Liver (tissue), 8 donors: ENCODE measurements at regions not wholly inside any gene's neighbourhood (a gene's known extent, or its start where the extent isn't known, plus 50 kb on each side); places are given as distances from the start of the nearest gene placed in this dataset.

Source experiments
- DNase-seq: peaks from one replicate; pipeline ENCODE4 v3.0.0-alpha.2; 2017; ENCODE audit warnings: low spot score
- H3K27ac ChIP-seq, 2 donors: one replicate each; pipeline ENCODE4 v1.7.0; 2013; ENCODE audit warnings: inconsistent platforms in 2 of 2, low read length in 2 of 2, control low read depth in 1 of 2, low read depth in 1 of 2, mild to moderate bottlenecking in 1 of 2
- H3K27me3 ChIP-seq, 4 donors: one replicate each; pipeline versions ENCODE4 v1.6.1 to v1.7.0; 2013; ENCODE audit warnings: low read length in 3 of 4, inconsistent platforms in 1 of 4, mild to moderate bottlenecking in 1 of 4, moderate library complexity in 1 of 4; ENCODE audit not compliant: control insufficient read depth in 4 of 4, insufficient read depth in 4 of 4
- H3K36me3 ChIP-seq, 4 donors: one replicate each; pipeline versions ENCODE4 v1.6.1 to v1.7.0; 2013; ENCODE audit warnings: low read length in 3 of 4, mild to moderate bottlenecking in 3 of 4, low read depth in 1 of 4, moderate library complexity in 1 of 4; ENCODE audit not compliant: control insufficient read depth in 4 of 4, insufficient read depth in 3 of 4
- H3K4me1 ChIP-seq, 4 donors: one replicate each; pipeline versions ENCODE4 v1.6.1 to v1.7.0; 2013; ENCODE audit warnings: low read length in 3 of 4, mild to moderate bottlenecking in 3 of 4, moderate library complexity in 1 of 4; ENCODE audit not compliant: control insufficient read depth in 4 of 4, insufficient read depth in 4 of 4
- H3K4me3 ChIP-seq, 3 donors: one replicate each; pipeline versions ENCODE4 v1.6.1 to v1.7.0; 2013; ENCODE audit warnings: low read length in 3 of 3, control low read depth in 1 of 3, low read depth in 1 of 3, mild to moderate bottlenecking in 1 of 3
- H3K9ac ChIP-seq, 2 donors: one replicate each; pipeline ENCODE4 v1.7.0; 2013; ENCODE audit warnings: low read length in 2 of 2, mild to moderate bottlenecking in 2 of 2, moderate library complexity in 2 of 2, control low read depth in 1 of 2, low read depth in 1 of 2
- H3K9me3 ChIP-seq, 4 donors: one replicate each; pipeline versions ENCODE4 v1.6.1 to v1.7.0; 2013; ENCODE audit warnings: low read length in 3 of 4; ENCODE audit not compliant: control insufficient read depth in 4 of 4
- ATF3 ChIP-seq: IDR thresholded peaks from 2 replicates; pipeline ENCODE4 v1.6.1; 2016; ENCODE audit warnings: antibody characterized with exemption
- CTCF ChIP-seq: fragments of 150-350 bp; IDR thresholded peaks from 2 replicates; pipeline ENCODE4 v1.5.1; 2017; ENCODE audit warnings: improper control_type of control experiment, low read depth, low read length; ENCODE audit not compliant: missing input control
- EGR1 ChIP-seq, 2 donors: IDR thresholded peaks; 2 replicates each; pipeline ENCODE4 v1.6.1; 2016 to 2018; ENCODE audit warnings: antibody characterized with exemption in 2 of 2, low read depth in 2 of 2
- FOXA1 ChIP-seq: IDR thresholded peaks from 2 replicates; pipeline ENCODE4 v1.6.1; 2016; ENCODE audit warnings: antibody characterized with exemption
- FOXA2 ChIP-seq: IDR thresholded peaks from 2 replicates; pipeline ENCODE4 v1.6.1; 2016; ENCODE audit warnings: antibody characterized with exemption
- GABPA ChIP-seq, 2 donors: IDR thresholded peaks in 1 of 2; conservative IDR thresholded peaks in 1 of 2; 2 replicates each; pipeline ENCODE4 v1.6.1; 2016; ENCODE audit warnings: antibody characterized with exemption in 2 of 2, mild to moderate bottlenecking in 1 of 2, moderate library complexity in 1 of 2
- HNF4A ChIP-seq, 2 donors: conservative IDR thresholded peaks; 2 replicates each; pipeline ENCODE4 v1.6.1; 2016; ENCODE audit warnings: antibody characterized with exemption in 2 of 2, mild to moderate bottlenecking in 2 of 2
- HNF4G ChIP-seq: IDR thresholded peaks from 2 replicates; pipeline ENCODE4 v1.6.1; 2016; ENCODE audit warnings: antibody characterized with exemption
- JUND ChIP-seq, 2 donors: IDR thresholded peaks; 2 replicates each; pipeline ENCODE4 v1.6.1; 2016; ENCODE audit warnings: antibody characterized with exemption in 2 of 2
- MAX ChIP-seq: IDR thresholded peaks from 2 replicates; pipeline ENCODE4 v1.6.1; 2016; ENCODE audit warnings: antibody characterized with exemption
- NR2F2 ChIP-seq: IDR thresholded peaks from 2 replicates; pipeline ENCODE4 v1.6.1; 2016; ENCODE audit warnings: antibody characterized with exemption
- RAD21 ChIP-seq, 2 donors: IDR thresholded peaks; 2 replicates each; pipeline ENCODE4 v1.6.1; 2016; ENCODE audit warnings: antibody characterized with exemption in 2 of 2, mild to moderate bottlenecking in 2 of 2
- REST ChIP-seq: IDR thresholded peaks from 2 replicates; pipeline ENCODE4 v1.6.1; 2016; ENCODE audit warnings: antibody characterized with exemption, mild to moderate bottlenecking
- RXRA ChIP-seq, 2 donors: IDR thresholded peaks; 2 replicates each; pipeline ENCODE4 v1.6.1; 2017 to 2018; ENCODE audit warnings: antibody characterized with exemption in 2 of 2, mild to moderate bottlenecking in 1 of 2
- SP1 ChIP-seq: IDR thresholded peaks from 2 replicates; pipeline ENCODE4 v1.6.1; 2018; ENCODE audit warnings: antibody characterized with exemption, mild to moderate bottlenecking
- TAF1 ChIP-seq: conservative IDR thresholded peaks from 2 replicates; pipeline ENCODE4 v1.6.1; 2016; ENCODE audit warnings: antibody characterized with exemption, mild to moderate bottlenecking
- YY1 ChIP-seq: IDR thresholded peaks from 2 replicates; pipeline ENCODE4 v1.6.1; 2016; ENCODE audit warnings: antibody characterized with exemption, mild to moderate bottlenecking
- ZBTB33 ChIP-seq: IDR thresholded peaks from 2 replicates; pipeline ENCODE4 v1.6.1; 2016; ENCODE audit warnings: antibody characterized with exemption
- WGBS: extraction: QIAGEN DNeasy Blood & Tissue Kit; methylation state at CpG from one replicate; pipeline ENCODE4 v1.1.7; 2013; 5-methylcytosine and 5-hydroxymethylcytosine counted together
- donor health status: healthy.
- donor health status: healthy.
- donor health status: healthy.
- donor health status: healthy.
- donor health status: healthy.

- TF ChIP-seq REST, result no peak
These were observed 151.4 kb downstream of the GXYLT1 start (continued) for GRCh38 chr12:41993283-41993682.

- no peak overlapping the region for H3K9ac ChIP-seq
- no peak for TF ChIP-seq RAD21 (IDR thresholded peaks at IDR 0.05)
- TF ChIP-seq MAX, result no peak
- no peak for TF ChIP-seq CTCF
- TF ChIP-seq HNF4A (conservative IDR thresholded peaks at IDR 0.05), result no peak
- no peak for TF ChIP-seq ZBTB33
- TF ChIP-seq ATF3, result no peak
- no peak for TF ChIP-seq YY1
- no peak for TF ChIP-seq FOXA1
- no peak for TF ChIP-seq SP1
- no peak for TF ChIP-seq TAF1
- TF ChIP-seq FOXA2, result no peak
- TF ChIP-seq NR2F2, result no peak
- no peak for TF ChIP-seq HNF4G
- TF ChIP-seq JUND (IDR thresholded peaks at IDR 0.05), result no peak
- TF ChIP-seq GABPA (IDR thresholded peaks at IDR 0.05 in 1 of 2, conservative IDR thresholded peaks at IDR 0.05 in 1 of 2), result no peak
- no peak for TF ChIP-seq EGR1 (IDR thresholded peaks at IDR 0.05; ENCODE audit: low read depth in 2 of 2)
- no peak for TF ChIP-seq RXRA (IDR thresholded peaks at IDR 0.05)
- TF ChIP-seq REST, result no peak
- WGBS, result 74% methylated on average over 3 of the region's 3 CpGs
- H3K4me3 ChIP-seq, result no peak overlapping the region
- no peak overlapping the region for H3K27ac ChIP-seq
- H3K4me1 ChIP-seq, result no peaks in the 10 kb centered on the region
- peaks cover 0 to 2% (median 0%) of the 10 kb centered on the region in 4 donors for H3K9me3 ChIP-seq
- no peak for DNase-seq
- no peaks in the 10 kb centered on the region for H3K36me3 ChIP-seq
- no peaks in the 10 kb centered on the region for H3K27me3 ChIP-seq
These were observed 151.9 kb downstream of the GXYLT1 start for GRCh38 chr12:41992692-41993215.
